ENCODE measurements at regions not wholly inside any gene's neighbourhood (a gene's known extent, or its start where the extent isn't known, plus 50 kb on each side); places are given as distances from the start of the nearest gene placed in this dataset.
"Not testable (repeated sequence)": the region's sequence is repeated elsewhere in the genome, so short reads cannot be mapped to it uniquely, and the experiment has no call there.

DNA sequence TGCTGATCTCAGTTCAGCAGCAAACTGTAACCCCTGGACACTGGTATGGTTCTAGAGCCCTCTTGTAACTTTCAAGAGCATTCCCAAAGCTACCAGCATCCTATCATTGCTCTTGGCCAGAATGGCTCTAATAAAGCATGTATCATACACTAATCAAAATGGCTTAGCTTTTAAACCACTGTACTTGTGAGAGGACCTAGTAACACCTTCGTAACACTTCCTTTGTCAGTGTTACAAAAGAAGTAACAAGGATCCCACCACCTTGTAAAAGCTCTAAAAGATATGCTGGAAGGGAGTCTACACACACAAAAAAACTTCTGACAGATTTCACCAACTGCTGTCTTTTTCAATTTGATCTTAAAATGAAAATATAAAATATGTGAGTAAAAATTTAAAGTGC lies 144.7 kb downstream of the ALOX5 start:
- DNase-seq (ENCODE audit: low read depth) = no peak

GRCh38 chr10:45515630-45516029 lies 141.6 kb downstream of the ALOX5 start:
- DNase-seq (ENCODE audit: low read depth) = no peak

DNA sequence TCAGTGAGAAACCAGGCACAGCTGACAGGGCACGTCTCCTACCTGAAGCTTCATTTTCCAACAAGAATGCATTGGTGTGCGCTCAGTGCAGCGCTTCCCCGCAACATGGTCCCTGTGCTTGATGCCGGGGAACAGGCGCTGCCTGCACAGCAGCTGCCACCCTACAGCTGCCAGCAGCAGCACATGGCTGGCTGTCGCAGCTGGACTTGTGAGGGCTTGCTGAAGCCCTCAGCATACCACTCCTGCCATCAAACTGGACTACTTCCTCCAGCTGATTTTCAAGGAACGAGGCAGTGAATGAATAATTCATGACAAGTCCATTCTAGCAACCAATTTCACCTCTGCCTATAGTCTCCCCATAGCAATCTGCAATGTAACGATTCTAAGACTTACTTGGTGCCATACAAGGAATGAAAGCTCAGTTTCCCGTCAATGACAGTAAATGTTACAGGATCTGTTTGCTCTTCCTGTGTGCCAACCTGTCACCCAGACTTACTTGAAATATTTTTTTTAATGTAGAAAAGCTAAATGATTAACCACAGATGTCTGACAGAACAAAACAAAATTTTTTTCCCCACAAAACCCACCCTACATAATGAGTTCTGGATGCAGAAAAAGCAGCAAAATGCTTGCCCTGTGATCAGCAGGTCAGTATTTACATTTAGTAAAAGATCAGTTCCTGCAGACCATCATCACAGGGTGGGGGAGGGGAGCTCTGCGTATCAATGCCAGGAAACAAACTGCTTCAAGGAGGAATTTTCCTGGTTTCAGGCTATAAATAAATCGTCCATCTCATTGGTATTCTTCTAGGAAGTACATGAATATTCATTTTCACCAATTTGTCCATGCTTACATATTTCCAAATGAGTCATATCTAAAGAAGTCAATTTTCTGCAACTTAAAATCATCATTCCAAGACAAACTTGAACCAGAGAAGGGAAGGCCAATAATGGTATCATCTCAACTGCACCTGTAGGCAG lies 140.6 kb downstream of the ALOX5 start:
- no peak for DNase-seq (ENCODE audit: low read depth)

DNA sequence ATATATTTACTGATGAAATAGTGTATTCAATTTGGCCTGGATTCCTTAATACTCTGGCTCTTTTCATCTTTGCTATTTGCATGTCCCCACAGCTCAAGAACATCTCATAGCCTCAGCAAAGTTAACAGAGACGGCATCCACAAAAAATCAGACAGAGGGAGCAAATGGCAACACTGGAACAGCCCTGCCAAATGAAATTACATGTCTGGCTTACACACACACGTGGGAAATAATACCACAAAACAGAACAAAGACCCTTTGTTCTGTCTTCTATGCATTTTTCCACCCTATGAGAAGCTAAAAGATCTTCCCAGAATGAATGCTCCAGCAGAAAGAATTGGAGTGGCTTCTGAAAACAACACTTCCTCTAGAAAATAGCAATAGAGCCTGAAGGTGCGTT lies 139.5 kb downstream of the ALOX5 start:
- no peak for DNase-seq (ENCODE audit: low read depth)

GRCh38 chr10:45511926-45512325 lies 137.9 kb downstream of the ALOX5 start:
- DNase-seq (ENCODE audit: low read depth) = not testable (repeated sequence)

DNA sequence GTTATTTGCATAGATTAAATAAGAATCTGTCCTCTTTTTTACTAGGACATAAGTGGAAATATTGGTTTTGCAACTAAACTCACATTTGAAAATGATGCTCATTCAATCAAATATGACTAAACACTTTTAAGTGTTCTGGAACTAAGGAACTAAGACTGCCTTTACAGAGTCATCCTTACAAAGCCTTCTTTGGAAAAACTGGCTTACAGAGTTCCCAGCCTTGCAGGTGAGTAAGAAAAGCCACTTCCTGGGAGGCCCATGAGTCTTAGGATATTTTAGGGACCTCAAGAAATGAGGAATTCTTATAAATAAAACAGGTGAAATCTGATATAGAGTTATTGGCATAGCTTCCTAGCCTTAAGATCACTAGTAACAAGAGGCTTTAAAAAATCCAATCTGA lies 135.5 kb downstream of the ALOX5 start:
- DNase-seq (ENCODE audit: low read depth) = no peak

GRCh38 chr10:45505311-45505710 lies 131.3 kb downstream of the ALOX5 start:
- DNase-seq (ENCODE audit: low read depth) = no peak

GRCh38 chr10:45502458-45502857 lies 128.4 kb downstream of the ALOX5 start:
- DNase-seq (ENCODE audit: low read depth) = no peak

GRCh38 chr10:45501791-45502190 lies 127.8 kb downstream of the ALOX5 start:
- DNase-seq (ENCODE audit: low read depth) = no peak

GRCh38 chr10:45500798-45501197 lies 126.8 kb downstream of the ALOX5 start:
- DNase-seq (ENCODE audit: low read depth) = no peak

GRCh38 chr10:45500304-45500703 lies 126.3 kb downstream of the ALOX5 start:
- DNase-seq (ENCODE audit: low read depth) = no peak

- no peak for DNase-seq (ENCODE audit: low read depth)
Measured at GRCh38 chr10:45495438-45496152, 121.6 kb downstream of the ALOX5 start.

Data from Daoy (cell line).